IMR-90 (cell line): ENCODE measurements at regions not wholly inside any gene's neighbourhood (a gene's known extent, or its start where the extent isn't known, plus 50 kb on each side); places are given as distances from the start of the nearest gene placed in this dataset.

Experiments used
- CEBPB ChIP-seq: IDR thresholded peaks from 2 replicates; pipeline ENCODE4 v1.6.1; 2012; ENCODE audit warnings: low read depth, low read length, improper control_type of control experiment
- FOS ChIP-seq: fragments of 150-350 bp; IDR thresholded peaks from 2 replicates; pipeline ENCODE4 v1.6.1; 2016; ENCODE audit warnings: low read depth, low read length
- MAFK ChIP-seq: IDR thresholded peaks from 2 replicates; pipeline ENCODE4 v1.6.1; 2012; ENCODE audit warnings: low read depth, low read length, improper control_type of control experiment
- NFE2L2 ChIP-seq: fragments of 150-350 bp; IDR thresholded peaks from 2 replicates; pipeline ENCODE4 v1.6.1; 2016; ENCODE audit warnings: low read depth, mild to moderate bottlenecking, low read length
- POLR2A ChIP-seq: IDR thresholded peaks from 2 replicates; pipeline ENCODE4 v1.6.1; 2012; ENCODE audit warnings: mild to moderate bottlenecking, low read depth, low read length
- RCOR1 ChIP-seq: IDR thresholded peaks from 2 replicates; pipeline ENCODE4 v1.6.1; 2012; ENCODE audit warnings: mild to moderate bottlenecking, low read length, improper control_type of control experiment; ENCODE audit not compliant: insufficient replicate concordance
- SMC3 ChIP-seq: fragments of 150-350 bp; IDR thresholded peaks from 2 replicates; pipeline ENCODE4 v1.6.1; 2016; ENCODE audit warnings: low read depth, mild to moderate bottlenecking, antibody characterized with exemption, low read length, moderate library complexity
- TF ChIP-seq, protein P1 (sequence below): conservative IDR thresholded peaks from 2 replicates; pipeline ENCODE4 v1.5.1; 2012; ENCODE audit warnings: mild to moderate bottlenecking, low read depth, low read length, improper control_type of control experiment
- TF ChIP-seq, protein P2 (sequence below): fragments of 150-350 bp; IDR thresholded peaks from 2 replicates; pipeline ENCODE4 v1.6.1; 2017; ENCODE audit warnings: mild to moderate bottlenecking, antibody characterized with exemption, low read length, low read depth
- TF ChIP-seq, protein P3 (sequence below): fragments of 150-350 bp; IDR thresholded peaks from 2 replicates; pipeline ENCODE4 v1.6.1; 2016; ENCODE audit warnings: low read depth, mild to moderate bottlenecking, low read length, moderate library complexity, borderline replicate concordance

DNA sequence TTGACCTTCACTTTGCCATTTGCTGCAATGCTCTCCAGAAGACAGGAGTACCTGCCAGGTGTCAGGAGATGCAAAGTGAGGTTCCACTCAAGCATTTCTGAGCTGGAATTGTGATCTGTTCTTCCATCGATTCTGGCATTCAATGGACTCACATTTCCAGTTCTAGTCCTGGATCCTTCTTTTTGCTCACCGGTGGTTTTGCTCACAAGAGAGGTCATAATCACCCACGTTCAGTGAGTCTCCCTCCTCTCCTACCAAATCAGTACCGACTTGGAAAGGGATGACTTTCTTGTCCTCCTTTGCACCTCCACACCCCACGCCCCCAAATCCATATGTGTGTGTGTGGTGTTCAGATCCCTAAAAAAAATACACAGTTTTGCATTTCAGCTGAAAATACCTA, 206.7 kb upstream of the IGF1R start:
- TF ChIP-seq, protein P1, sequence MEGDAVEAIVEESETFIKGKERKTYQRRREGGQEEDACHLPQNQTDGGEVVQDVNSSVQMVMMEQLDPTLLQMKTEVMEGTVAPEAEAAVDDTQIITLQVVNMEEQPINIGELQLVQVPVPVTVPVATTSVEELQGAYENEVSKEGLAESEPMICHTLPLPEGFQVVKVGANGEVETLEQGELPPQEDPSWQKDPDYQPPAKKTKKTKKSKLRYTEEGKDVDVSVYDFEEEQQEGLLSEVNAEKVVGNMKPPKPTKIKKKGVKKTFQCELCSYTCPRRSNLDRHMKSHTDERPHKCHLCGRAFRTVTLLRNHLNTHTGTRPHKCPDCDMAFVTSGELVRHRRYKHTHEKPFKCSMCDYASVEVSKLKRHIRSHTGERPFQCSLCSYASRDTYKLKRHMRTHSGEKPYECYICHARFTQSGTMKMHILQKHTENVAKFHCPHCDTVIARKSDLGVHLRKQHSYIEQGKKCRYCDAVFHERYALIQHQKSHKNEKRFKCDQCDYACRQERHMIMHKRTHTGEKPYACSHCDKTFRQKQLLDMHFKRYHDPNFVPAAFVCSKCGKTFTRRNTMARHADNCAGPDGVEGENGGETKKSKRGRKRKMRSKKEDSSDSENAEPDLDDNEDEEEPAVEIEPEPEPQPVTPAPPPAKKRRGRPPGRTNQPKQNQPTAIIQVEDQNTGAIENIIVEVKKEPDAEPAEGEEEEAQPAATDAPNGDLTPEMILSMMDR, result no peak
- TF ChIP-seq RCOR1 (no peak), FOS (no peak), POLR2A (no peak), NFE2L2 (no peak), SMC3 (no peak), CEBPB (no peak), MAFK (no peak)
- TF ChIP-seq, protein P2, sequence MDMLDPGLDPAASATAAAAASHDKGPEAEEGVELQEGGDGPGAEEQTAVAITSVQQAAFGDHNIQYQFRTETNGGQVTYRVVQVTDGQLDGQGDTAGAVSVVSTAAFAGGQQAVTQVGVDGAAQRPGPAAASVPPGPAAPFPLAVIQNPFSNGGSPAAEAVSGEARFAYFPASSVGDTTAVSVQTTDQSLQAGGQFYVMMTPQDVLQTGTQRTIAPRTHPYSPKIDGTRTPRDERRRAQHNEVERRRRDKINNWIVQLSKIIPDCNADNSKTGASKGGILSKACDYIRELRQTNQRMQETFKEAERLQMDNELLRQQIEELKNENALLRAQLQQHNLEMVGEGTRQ, result no peak
- TF ChIP-seq, protein P3, sequence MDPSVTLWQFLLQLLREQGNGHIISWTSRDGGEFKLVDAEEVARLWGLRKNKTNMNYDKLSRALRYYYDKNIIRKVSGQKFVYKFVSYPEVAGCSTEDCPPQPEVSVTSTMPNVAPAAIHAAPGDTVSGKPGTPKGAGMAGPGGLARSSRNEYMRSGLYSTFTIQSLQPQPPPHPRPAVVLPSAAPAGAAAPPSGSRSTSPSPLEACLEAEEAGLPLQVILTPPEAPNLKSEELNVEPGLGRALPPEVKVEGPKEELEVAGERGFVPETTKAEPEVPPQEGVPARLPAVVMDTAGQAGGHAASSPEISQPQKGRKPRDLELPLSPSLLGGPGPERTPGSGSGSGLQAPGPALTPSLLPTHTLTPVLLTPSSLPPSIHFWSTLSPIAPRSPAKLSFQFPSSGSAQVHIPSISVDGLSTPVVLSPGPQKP, result no peak
